BJ (cell line): ENCODE measurements at regions not wholly inside any gene's neighbourhood (a gene's known extent, or its start where the extent isn't known, plus 50 kb on each side); places are given as distances from the start of the nearest gene placed in this dataset.

ENCODE experiments used
- CTCF ChIA-PET: fragments of 350-600 bp; formaldehyde crosslinking; extraction: SDS; loops from one replicate; lab custom pipeline; 2021; ENCODE audit warnings: antibody characterized with exemption, inconsistent platforms; lab: Yijun Ruan, JAX
- POLR2A ChIA-PET: fragments of 300-600 bp; sonication (Branson Sonifier 250); formaldehyde crosslinking; extraction: SDS; loops from one replicate; lab custom pipeline; 2021; ENCODE audit warnings: antibody characterized with exemption; lab: Charles Lee
- DNase-seq: peaks from one replicate; pipeline ENCODE4 v3.0.0-alpha.2; 2011; ENCODE audit warnings: low read depth
- H3K27me3 ChIP-seq: 2 replicates; pipeline ENCODE4 v1.6.0; 2011; ENCODE audit warnings: low read length; ENCODE audit not compliant: control insufficient read depth, insufficient read depth
- H3K36me3 ChIP-seq: 2 replicates; pipeline ENCODE4 v1.5.1; 2011; ENCODE audit warnings: low read length; ENCODE audit not compliant: control insufficient read depth, insufficient read depth
- H3K4me3 ChIP-seq: 2 replicates; pipeline ENCODE4 v1.5.1; 2011; ENCODE audit warnings: low read depth, mild to moderate bottlenecking, control low read depth, low read length
- CTCF ChIP-seq: IDR thresholded peaks from 2 replicates; pipeline ENCODE4 v1.5.1; 2011; ENCODE audit warnings: low read depth, mild to moderate bottlenecking, control low read depth, inconsistent platforms, low read length, moderate library complexity; ENCODE audit not compliant: insufficient read depth

- H3K27me3 ChIP-seq, result no peaks in the 10 kb centered on the region
- H3K36me3 ChIP-seq, result no peaks in the 10 kb centered on the region
- H3K4me3 ChIP-seq, result no peak overlapping the region
- DNase-seq, result no peak
- no peak for TF ChIP-seq CTCF
- CTCF ChIA-PET, result interaction anchor here (2.3 kb wide), 1 partner anchor 579 kb away, joined by 5 read pairs; no protein-coding TSS in a partner anchor
- POLR2A ChIA-PET, result no interaction called here
Observed at GRCh38 chr2:226217191-226217590, 582.4 kb downstream of the IRS1 start.

GRCh38 chr2:226216575-226216974 lies 583.0 kb downstream of the IRS1 start:
- ChIA-PET POLR2A (no interaction called here), CTCF (interaction anchor here (0.6 to 2.0 kb wide), 4 partner anchors 31 to 262 kb away, joined by 3 to 4 read pairs (median 4); no protein-coding TSS in a partner anchor)

GRCh38 chr2:226215902-226216503 lies 583.6 kb downstream of the IRS1 start:
- TF ChIP-seq CTCF, result peak; percentile 68
- Histone ChIP-seq H3K4me3 (no peak overlapping the region), H3K36me3 (no peaks in the 10 kb centered on the region), H3K27me3 (no peaks in the 10 kb centered on the region)
- CTCF ChIA-PET, result interaction anchor here (0.6 to 2.1 kb wide), 9 partner anchors 16 to 580 kb away, joined by 3 to 12 read pairs (median 4); no protein-coding TSS in a partner anchor
- no peak for DNase-seq
- POLR2A ChIA-PET, result no interaction called here

More at GRCh38 chr2:226216575-226216974, 583.0 kb downstream of the IRS1 start:
- no peak for TF ChIP-seq CTCF
- no peaks in the 10 kb centered on the region for H3K27me3 ChIP-seq
- no peaks in the 10 kb centered on the region for H3K36me3 ChIP-seq
- no peak for DNase-seq
- H3K4me3 ChIP-seq, result no peak overlapping the region

GRCh38 chr2:226213717-226214116 lies 585.9 kb downstream of the IRS1 start:
- POLR2A ChIA-PET, result interaction anchor here (0.6 to 0.7 kb wide), 2 partner anchors 312 to 586 kb away, joined by 3 read pairs; partner anchors contain the start of gene IRS1
- no peaks in the 10 kb centered on the region for H3K36me3 ChIP-seq
- CTCF ChIA-PET, result interaction anchor here (0.6 to 2.0 kb wide), 5 partner anchors 29 to 585 kb away, joined by 3 to 12 read pairs (median 4); partner anchors contain the start of gene IRS1
- no peak for TF ChIP-seq CTCF
- DNase-seq, result peak; percentile 73
- H3K4me3 ChIP-seq, result no peak overlapping the region
- no peaks in the 10 kb centered on the region for H3K27me3 ChIP-seq

- TF ChIP-seq CTCF, result no peak
- H3K27me3 ChIP-seq, result no peaks in the 10 kb centered on the region
- H3K36me3 ChIP-seq, result no peaks in the 10 kb centered on the region
- peak; percentile 62 for DNase-seq
- CTCF ChIA-PET, result interaction anchor here (0.6 to 2.1 kb wide), 2 partner anchors 24 to 93 kb away, joined by 4 read pairs; no protein-coding TSS in a partner anchor
- POLR2A ChIA-PET, result no interaction called here
- H3K4me3 ChIP-seq, result no peak overlapping the region
Observed at GRCh38 chr2:226211439-226211838, 588.2 kb downstream of the IRS1 start.
